Epithelial cell of proximal tubule (primary cell): ENCODE measurements at regions not wholly inside any gene's neighbourhood (a gene's known extent, or its start where the extent isn't known, plus 50 kb on each side); places are given as distances from the start of the nearest gene placed in this dataset.

Experiments
- DNase-seq: peaks from one replicate; pipeline ENCODE4 v3.0.0-alpha.2; 2011; ENCODE audit warnings: low read depth
- H3K4me3 ChIP-seq: 2 replicates; pipeline ENCODE4 v1.5.1; 2011; ENCODE audit warnings: low read depth, mild to moderate bottlenecking, low read length
- TF ChIP-seq, protein P1 (sequence below): conservative IDR thresholded peaks from 2 replicates; pipeline ENCODE4 v1.5.1; 2012; ENCODE audit warnings: low read depth, mild to moderate bottlenecking, low read length

DNA sequence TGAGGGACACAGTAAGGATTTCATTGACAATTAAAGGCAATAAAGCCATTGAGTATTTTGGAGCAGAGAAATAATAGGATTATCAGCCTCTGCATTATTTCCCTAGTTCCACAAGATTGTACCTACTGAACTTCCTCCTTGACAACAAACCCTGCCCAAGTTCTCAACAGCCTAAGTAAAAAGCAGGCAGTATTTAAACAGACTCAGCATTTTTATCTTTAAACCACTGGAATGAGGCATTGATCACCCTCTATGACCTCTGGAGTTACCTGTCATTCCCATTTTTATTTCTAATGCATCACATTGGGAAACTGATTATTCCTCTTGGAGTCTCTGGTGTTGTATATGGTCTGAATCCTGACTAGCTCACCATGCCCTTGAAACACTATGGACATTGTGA is 570.6 kb upstream of the STXBP6 start:
- no peak for DNase-seq
- TF ChIP-seq, protein P1, sequence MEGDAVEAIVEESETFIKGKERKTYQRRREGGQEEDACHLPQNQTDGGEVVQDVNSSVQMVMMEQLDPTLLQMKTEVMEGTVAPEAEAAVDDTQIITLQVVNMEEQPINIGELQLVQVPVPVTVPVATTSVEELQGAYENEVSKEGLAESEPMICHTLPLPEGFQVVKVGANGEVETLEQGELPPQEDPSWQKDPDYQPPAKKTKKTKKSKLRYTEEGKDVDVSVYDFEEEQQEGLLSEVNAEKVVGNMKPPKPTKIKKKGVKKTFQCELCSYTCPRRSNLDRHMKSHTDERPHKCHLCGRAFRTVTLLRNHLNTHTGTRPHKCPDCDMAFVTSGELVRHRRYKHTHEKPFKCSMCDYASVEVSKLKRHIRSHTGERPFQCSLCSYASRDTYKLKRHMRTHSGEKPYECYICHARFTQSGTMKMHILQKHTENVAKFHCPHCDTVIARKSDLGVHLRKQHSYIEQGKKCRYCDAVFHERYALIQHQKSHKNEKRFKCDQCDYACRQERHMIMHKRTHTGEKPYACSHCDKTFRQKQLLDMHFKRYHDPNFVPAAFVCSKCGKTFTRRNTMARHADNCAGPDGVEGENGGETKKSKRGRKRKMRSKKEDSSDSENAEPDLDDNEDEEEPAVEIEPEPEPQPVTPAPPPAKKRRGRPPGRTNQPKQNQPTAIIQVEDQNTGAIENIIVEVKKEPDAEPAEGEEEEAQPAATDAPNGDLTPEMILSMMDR = no peak
- H3K4me3 ChIP-seq = no peak overlapping the region

DNA sequence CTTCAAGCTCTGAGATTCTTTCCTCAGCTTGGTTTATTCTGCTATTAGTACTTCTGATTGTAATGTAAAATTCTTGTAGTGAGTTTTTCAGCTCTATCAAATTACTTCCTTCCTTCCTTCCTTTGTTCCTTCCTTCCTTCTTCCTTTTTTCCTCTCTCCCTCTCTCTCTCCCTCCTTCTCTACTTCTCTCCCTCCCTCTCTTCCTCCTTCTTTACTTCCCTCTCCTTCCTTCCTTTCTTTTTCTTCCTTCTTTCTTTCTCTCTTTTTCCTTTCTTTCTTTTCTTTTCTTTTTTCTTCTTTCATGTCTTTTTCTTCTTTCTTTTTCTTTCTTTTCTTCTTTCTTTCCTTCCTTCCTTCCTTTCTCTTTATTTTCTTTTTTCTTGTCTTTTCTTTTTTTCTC is 565.2 kb upstream of the STXBP6 start:
- TF ChIP-seq, protein P1 = no peak
- no peak for DNase-seq
- H3K4me3 ChIP-seq = no peak overlapping the region

DNA sequence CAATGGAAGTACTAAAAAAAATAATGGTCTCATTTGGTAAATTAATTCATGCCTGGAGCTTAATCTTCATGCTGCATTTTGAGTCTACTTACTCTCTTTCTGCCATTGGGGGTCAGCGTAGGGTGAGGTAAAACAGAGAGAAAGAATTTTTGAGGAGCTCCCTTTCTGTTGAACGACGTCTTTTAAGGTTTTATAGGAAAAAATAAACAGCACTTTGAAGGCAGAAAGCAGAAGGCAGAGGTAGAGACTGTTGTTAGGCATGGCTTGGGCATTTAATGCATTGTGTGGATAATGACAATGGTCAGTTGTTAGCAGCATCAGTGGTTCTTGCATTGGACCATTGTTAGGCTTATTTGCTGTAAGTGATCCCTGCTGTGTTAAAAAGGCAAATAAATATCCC is 557.2 kb upstream of the STXBP6 start:
- H3K4me3 ChIP-seq = no peak overlapping the region
- DNase-seq = no peak
- TF ChIP-seq, protein P1 = no peak

DNA sequence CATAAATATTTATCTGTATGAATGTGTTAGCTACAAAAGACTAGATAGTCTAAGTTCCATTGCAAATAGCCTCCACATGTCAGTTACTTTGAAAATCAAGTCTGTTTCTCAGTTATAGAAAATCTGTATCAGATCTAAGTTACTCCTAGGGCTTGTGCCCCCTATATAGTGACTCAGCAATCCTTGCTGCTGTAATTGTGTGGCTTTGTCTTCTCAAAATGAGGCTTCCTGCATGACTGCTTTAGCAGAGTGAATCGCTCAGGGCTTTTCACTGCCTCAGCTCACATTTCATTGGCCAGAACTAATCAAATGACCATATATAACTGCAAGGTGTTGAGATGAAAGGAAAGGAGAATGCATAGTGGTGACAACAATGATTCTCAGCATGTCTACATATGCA is 552.2 kb upstream of the STXBP6 start:
- DNase-seq = no peak
- TF ChIP-seq, protein P1 = no peak
- no peak overlapping the region for H3K4me3 ChIP-seq

DNA sequence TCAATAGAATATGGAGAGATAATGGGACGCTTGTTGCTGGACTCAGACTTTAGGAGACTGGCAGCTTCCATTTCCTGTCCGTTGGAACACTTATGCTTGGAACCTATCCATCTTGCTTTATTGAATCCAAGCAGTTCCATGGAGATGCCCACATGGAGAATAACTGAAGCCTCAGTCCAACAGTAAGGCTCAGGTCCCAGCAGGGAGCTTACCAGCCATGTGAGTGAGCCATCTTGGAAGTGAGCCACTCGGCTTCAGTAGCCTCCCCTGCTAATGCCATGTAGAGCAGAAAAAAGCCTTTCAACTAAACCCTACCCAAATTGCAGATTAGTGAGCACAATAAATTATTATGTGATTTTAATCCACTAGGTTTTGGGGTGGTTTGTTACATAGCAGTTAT is 538.8 kb upstream of the STXBP6 start:
- TF ChIP-seq, protein P1 = no peak
- DNase-seq = no peak

DNA sequence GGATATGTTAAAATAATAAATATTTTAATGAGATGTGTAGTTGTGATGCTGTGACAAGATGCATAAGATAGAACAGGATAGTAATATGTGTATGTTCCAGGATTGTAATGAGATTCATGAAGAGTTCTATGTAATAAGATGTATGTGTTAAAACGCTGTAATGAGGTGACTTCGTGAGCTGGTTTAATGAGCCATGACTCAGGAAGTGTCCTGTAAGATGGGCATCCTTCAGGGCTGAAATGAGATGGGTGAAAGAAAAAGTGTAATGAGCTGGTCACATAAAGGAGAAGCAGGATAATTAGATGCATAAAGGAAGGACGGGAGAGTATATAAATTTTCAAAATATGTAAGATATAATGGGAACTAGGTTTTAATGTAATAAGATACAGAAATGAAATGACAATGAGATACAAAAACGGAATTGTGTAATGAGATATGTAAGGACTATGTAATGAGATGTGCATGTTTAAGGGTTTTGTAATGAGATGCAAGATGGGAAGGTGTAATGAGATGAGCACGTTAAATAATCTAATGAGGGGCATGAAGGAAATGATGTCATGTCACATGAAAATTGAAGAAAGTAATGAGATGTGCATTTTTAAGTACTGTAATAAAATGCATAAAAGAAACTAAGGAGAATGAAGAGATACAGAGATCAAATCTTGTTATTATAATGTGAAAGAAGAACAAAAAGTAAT is 524.8 kb upstream of the STXBP6 start:
- DNase-seq = no peak
- TF ChIP-seq, protein P1 = no peak
- H3K4me3 ChIP-seq = no peak overlapping the region

More for the DNA sequence above, 538.8 kb upstream of the STXBP6 start:
- H3K4me3 ChIP-seq = no peak overlapping the region

DNA sequence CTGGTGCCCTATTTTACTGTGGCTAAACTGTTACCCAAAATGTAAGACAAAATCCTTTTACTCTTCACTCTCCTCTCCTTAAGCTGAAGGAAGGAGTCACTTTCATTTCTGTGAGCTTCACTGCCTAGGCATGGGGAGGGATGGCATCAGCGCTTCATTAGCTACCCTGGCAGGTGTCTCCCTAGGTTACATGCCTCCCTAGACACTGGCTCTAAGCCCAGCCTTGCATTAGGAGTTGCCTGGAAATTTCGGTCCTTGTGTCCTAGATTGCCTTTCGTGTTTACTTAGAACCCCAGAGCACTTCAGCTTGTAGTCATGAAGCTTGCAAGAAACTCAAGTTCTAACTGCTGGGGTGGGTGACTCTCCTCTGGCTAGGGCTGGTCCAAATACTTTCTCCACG is 520.5 kb upstream of the STXBP6 start:
- DNase-seq = no peak
- H3K4me3 ChIP-seq = no peak overlapping the region
- TF ChIP-seq, protein P1 = no peak
